PC-9 (cell line): ENCODE measurements at regions not wholly inside any gene's neighbourhood (a gene's known extent, or its start where the extent isn't known, plus 50 kb on each side); places are given as distances from the start of the nearest gene placed in this dataset.

Experiments
- BruUV-seq: library from RNA; stranded (reverse); fragments of 400-500 nt; replicated peaks from 2 replicates; lab custom pipeline; 2021; lab: Mats Ljungman, UMichigan
- CTCF ChIA-PET: fragments of 300-600 bp; sonication (Branson Sonifier 250); formaldehyde crosslinking; loops from one replicate; lab custom pipeline; 2022; ENCODE audit warnings: antibody characterized with exemption; lab: Charles Lee
- POLR2A ChIA-PET: fragments of 300-600 bp; sonication (Branson Sonifier 250); formaldehyde crosslinking; loops from one replicate; lab custom pipeline; 2022; ENCODE audit warnings: antibody characterized with exemption; ENCODE audit not compliant: unreplicated experiment; lab: Charles Lee
- DNase-seq, 2 experiments: peaks; one replicate each; pipeline versions ENCODE4 v3.0.0 to v3.0.0-alpha.2; 2015 to 2022; ENCODE audit warnings: mixed read lengths in 1 of 2
- H2AFZ ChIP-seq: fragments of 200-600 bp; sonication (generic); 2 replicates; pipeline ENCODE4 v1.8.1; 2017; ENCODE audit warnings: antibody characterized with exemption
- H3F3A ChIP-seq: fragments of 200-600 bp; sonication (generic); 2 replicates; pipeline ENCODE4 v1.8.1; 2017; ENCODE audit warnings: antibody characterized with exemption, mild to moderate bottlenecking, low read depth; ENCODE audit not compliant: insufficient read depth
- H3K27ac ChIP-seq: fragments of 200-600 bp; sonication (generic); 2 replicates; pipeline ENCODE4 v1.6.1; 2016; ENCODE audit warnings: mixed run types
- H3K27me3 ChIP-seq: fragments of 200-600 bp; sonication (generic); 2 replicates; pipeline ENCODE4 v1.6.1; 2016; ENCODE audit warnings: low read depth, mixed run types; ENCODE audit not compliant: insufficient read depth
- H3K36me3 ChIP-seq: fragments of 200-600 bp; sonication (generic); 2 replicates; pipeline ENCODE4 v1.6.1; 2016; ENCODE audit warnings: low read depth, mixed run types
- H3K4me1 ChIP-seq: fragments of 200-600 bp; sonication (generic); replicated peaks from 2 replicates; pipeline ENCODE4 v1.6.1; 2016; ENCODE audit warnings: mixed run types; ENCODE audit not compliant: insufficient read depth
- H3K4me2 ChIP-seq: fragments of 200-600 bp; sonication (generic); 2 replicates; pipeline ENCODE4 v1.6.1; 2017; ENCODE audit warnings: mixed run types
- H3K4me3 ChIP-seq: fragments of 200-600 bp; sonication (generic); 2 replicates; pipeline ENCODE4 v1.6.1; 2016; ENCODE audit warnings: mixed run types
- H3K79me2 ChIP-seq: fragments of 200-600 bp; sonication (generic); 2 replicates; pipeline ENCODE4 v1.6.1; 2017; ENCODE audit warnings: low read depth, mixed run types
- H3K9me2 ChIP-seq: fragments of 200-600 bp; sonication (generic); 2 replicates; pipeline ENCODE4 v1.8.1; 2017; ENCODE audit warnings: mild to moderate bottlenecking; ENCODE audit not compliant: insufficient read depth
- H3K9me3 ChIP-seq: fragments of 200-600 bp; sonication (generic); 2 replicates; pipeline ENCODE4 v1.8.1; 2016; ENCODE audit warnings: low read depth; ENCODE audit not compliant: insufficient read depth
- H4K20me1 ChIP-seq: fragments of 200-600 bp; sonication (generic); 2 replicates; pipeline ENCODE4 v1.8.1; 2017; ENCODE audit not compliant: insufficient read depth
- EZH2 ChIP-seq: fragments of 200-600 bp; sonication (generic); IDR thresholded peaks from 2 replicates; pipeline ENCODE4 v1.8.0; 2017; ENCODE audit warnings: antibody characterized with exemption, low read depth
- intact Hi-C: fragments of 100-400 bp; cut with micrococcal nuclease; formaldehyde crosslinking; loops from one replicate; pipeline ENCODE4 v1.10.0; 2022; ENCODE audit not compliant: unreplicated experiment
- TF ChIP-seq, protein P1 (sequence below): fragments of 200-600 bp; sonication (generic); conservative IDR thresholded peaks from 2 replicates; pipeline ENCODE4 v1.6.1; 2017; ENCODE audit warnings: mixed run types, antibody characterized with exemption, mild to moderate bottlenecking, moderate library complexity

DNA sequence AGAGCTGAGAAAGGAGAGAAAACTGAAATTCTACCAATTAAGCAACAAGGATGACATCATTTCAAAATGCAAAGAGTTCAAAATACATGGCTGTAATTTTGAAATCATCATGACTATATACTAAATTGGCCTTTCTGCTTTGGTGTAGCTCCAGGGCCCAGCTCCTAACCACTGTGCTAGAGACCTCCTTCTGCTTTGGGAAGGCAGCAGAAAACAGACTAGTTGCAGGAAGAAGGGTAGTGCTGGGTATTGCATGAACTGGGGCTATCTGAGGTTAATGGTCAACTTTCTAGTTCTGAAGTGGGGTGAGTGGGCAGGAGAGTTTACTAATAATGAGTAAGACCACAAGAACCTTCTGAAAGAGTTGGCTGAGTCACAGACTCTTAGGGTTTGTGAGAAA lies 66.2 kb downstream of the PTGER2 start:
- Histone ChIP-seq H3F3A (no peaks in the 10 kb centered on the region), H3K9me2 (no peaks in the 10 kb centered on the region), H3K27me3 (no peaks in the 10 kb centered on the region), H3K36me3 (no peaks in the 10 kb centered on the region), H3K4me1 (0 out of 2 replicates have a peak, but pooled peaks cover 6% of the 10 kb centered on the region), H3K4me2 (no peak overlapping the region), H3K79me2 (no peaks in the 10 kb centered on the region), H4K20me1 (no peaks in the 10 kb centered on the region), H3K27ac (no peak overlapping the region), H3K4me3 (no peak overlapping the region), H2AFZ (no peak overlapping the region), H3K9me3 (no peaks in the 10 kb centered on the region)
- no peak for DNase-seq
- ChIA-PET POLR2A (interaction anchor here (0.5 kb wide), 1 partner anchor 1671 kb away, joined by 6 read pairs; no protein-coding TSS in a partner anchor), CTCF (no interaction called here)
- no TSS peak for BruUV-seq
- intact Hi-C loops, result no loop called here
- TF ChIP-seq EZH2, result no peak
- TF ChIP-seq, protein P1, sequence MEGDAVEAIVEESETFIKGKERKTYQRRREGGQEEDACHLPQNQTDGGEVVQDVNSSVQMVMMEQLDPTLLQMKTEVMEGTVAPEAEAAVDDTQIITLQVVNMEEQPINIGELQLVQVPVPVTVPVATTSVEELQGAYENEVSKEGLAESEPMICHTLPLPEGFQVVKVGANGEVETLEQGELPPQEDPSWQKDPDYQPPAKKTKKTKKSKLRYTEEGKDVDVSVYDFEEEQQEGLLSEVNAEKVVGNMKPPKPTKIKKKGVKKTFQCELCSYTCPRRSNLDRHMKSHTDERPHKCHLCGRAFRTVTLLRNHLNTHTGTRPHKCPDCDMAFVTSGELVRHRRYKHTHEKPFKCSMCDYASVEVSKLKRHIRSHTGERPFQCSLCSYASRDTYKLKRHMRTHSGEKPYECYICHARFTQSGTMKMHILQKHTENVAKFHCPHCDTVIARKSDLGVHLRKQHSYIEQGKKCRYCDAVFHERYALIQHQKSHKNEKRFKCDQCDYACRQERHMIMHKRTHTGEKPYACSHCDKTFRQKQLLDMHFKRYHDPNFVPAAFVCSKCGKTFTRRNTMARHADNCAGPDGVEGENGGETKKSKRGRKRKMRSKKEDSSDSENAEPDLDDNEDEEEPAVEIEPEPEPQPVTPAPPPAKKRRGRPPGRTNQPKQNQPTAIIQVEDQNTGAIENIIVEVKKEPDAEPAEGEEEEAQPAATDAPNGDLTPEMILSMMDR, result no peak
